Thyroid gland (tissue), 4 donors: ENCODE measurements at regions not wholly inside any gene's neighbourhood (a gene's known extent, or its start where the extent isn't known, plus 50 kb on each side); places are given as distances from the start of the nearest gene placed in this dataset.

Experiments
- POLR2A ChIP-seq, 2 donors: fragments of 450-650 bp; IDR thresholded peaks; one replicate each; pipeline ENCODE4 v1.6.1; 2017; ENCODE audit warnings: antibody characterized with exemption in 2 of 2, mild to moderate bottlenecking in 2 of 2, moderate library complexity in 1 of 2
- TF ChIP-seq, protein P1 (sequence below), 6 experiments: fragments of 200-600 bp in 3 of 6; fragments of 450-650 bp in 3 of 6; sonication (generic) in 3 of 6; IDR thresholded peaks; one replicate each; pipeline ENCODE4 v1.5.1; 2016 to 2019; ENCODE audit warnings: antibody characterized with exemption in 6 of 6, mild to moderate bottlenecking in 2 of 6, inconsistent platforms in 1 of 6, moderate library complexity in 1 of 6

DNA sequence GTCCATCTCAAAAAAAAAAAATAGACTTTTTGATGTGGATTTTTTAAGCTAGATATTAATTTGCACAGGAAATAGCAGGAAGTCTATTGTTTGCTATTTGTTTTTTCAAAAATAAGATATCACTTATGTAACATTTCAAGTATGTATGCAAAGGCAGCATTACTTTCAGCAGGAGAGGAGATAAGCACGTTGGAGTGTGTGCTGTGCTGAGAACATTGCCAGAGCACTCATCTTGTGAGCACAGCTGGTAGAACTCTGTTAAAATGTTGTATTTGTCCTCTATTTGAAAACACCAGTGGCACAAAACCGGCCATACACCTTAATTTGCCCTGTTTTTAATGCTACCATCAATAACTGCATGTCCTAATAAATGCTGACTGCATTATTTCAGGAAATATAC lies 1061.9 kb upstream of the CDH18 start:
- TF ChIP-seq, protein P1, sequence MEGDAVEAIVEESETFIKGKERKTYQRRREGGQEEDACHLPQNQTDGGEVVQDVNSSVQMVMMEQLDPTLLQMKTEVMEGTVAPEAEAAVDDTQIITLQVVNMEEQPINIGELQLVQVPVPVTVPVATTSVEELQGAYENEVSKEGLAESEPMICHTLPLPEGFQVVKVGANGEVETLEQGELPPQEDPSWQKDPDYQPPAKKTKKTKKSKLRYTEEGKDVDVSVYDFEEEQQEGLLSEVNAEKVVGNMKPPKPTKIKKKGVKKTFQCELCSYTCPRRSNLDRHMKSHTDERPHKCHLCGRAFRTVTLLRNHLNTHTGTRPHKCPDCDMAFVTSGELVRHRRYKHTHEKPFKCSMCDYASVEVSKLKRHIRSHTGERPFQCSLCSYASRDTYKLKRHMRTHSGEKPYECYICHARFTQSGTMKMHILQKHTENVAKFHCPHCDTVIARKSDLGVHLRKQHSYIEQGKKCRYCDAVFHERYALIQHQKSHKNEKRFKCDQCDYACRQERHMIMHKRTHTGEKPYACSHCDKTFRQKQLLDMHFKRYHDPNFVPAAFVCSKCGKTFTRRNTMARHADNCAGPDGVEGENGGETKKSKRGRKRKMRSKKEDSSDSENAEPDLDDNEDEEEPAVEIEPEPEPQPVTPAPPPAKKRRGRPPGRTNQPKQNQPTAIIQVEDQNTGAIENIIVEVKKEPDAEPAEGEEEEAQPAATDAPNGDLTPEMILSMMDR (IDR thresholded peaks at IDR 0.05), result no peak
- no peak for TF ChIP-seq POLR2A (IDR thresholded peaks at IDR 0.05)
